HG03575 (cell line): ENCODE measurements at regions not wholly inside any gene's neighbourhood (a gene's known extent, or its start where the extent isn't known, plus 50 kb on each side); places are given as distances from the start of the nearest gene placed in this dataset.
"Not testable (repeated sequence)": the region's sequence is repeated elsewhere in the genome, so short reads cannot be mapped to it uniquely, and the experiment has no call there.

Experiments used
- ATAC-seq: cut with Tn5 transposase; IDR thresholded peaks from one replicate; pipeline ENCODE4 v1.9.1; 2021; ENCODE audit not compliant: unreplicated experiment, insufficient number of reproducible peaks, low FRiP score; ENCODE audit errors: extremely low read depth

- ATAC-seq: no peak
Measured at GRCh38 chr6:74491844-74492374, 713.9 kb downstream of the COL12A1 start.

GRCh38 chr6:74488726-74489125 is 717.1 kb downstream of the COL12A1 start:
- ATAC-seq: not testable (repeated sequence)

GRCh38 chr6:74482180-74482579 is 723.7 kb downstream of the COL12A1 start:
- no peak for ATAC-seq

- ATAC-seq: no peak
Measured at GRCh38 chr6:74480561-74480960, 725.3 kb downstream of the COL12A1 start.

GRCh38 chr6:74479960-74480359 is 725.9 kb downstream of the COL12A1 start:
- no peak for ATAC-seq

GRCh38 chr6:74479420-74479819 is 726.4 kb downstream of the COL12A1 start:
- ATAC-seq: no peak

- ATAC-seq: not testable (repeated sequence)
Measured at GRCh38 chr6:74474046-74474445, 731.8 kb downstream of the COL12A1 start.

GRCh38 chr6:74468552-74468951 is 737.3 kb downstream of the COL12A1 start:
- not testable (repeated sequence) for ATAC-seq

GRCh38 chr6:74467533-74468215 is 738.2 kb downstream of the COL12A1 start:
- ATAC-seq: no peak

- ATAC-seq: no peak
Measured at GRCh38 chr6:74466572-74466971, 739.3 kb downstream of the COL12A1 start.

GRCh38 chr6:74459260-74459659 is 746.6 kb downstream of the COL12A1 start:
- ATAC-seq: no peak

- no peak for ATAC-seq
Measured at GRCh38 chr6:74458536-74458935, 747.3 kb downstream of the COL12A1 start.

- no peak for ATAC-seq
Measured at GRCh38 chr6:74455786-74456185, 750.1 kb downstream of the COL12A1 start.

- ATAC-seq: no peak
Measured at GRCh38 chr6:74451953-74452352, 753.9 kb downstream of the COL12A1 start.

- no peak for ATAC-seq
Measured at GRCh38 chr6:74448850-74449249, 752.8 kb downstream of the CD109 start.

- no peak for ATAC-seq
Measured at GRCh38 chr6:74447013-74447412, 751.0 kb downstream of the CD109 start.

- ATAC-seq: no peak
Measured at GRCh38 chr6:74439123-74439811, 743.3 kb downstream of the CD109 start.

- not testable (repeated sequence) for ATAC-seq
Measured at GRCh38 chr6:74438395-74438794, 742.4 kb downstream of the CD109 start.

- no peak for ATAC-seq
Measured at GRCh38 chr6:74434171-74434570, 738.2 kb downstream of the CD109 start.

- ATAC-seq: no peak
Measured at GRCh38 chr6:74431873-74432580, 736.0 kb downstream of the CD109 start.
